ENCODE measurements at regions not wholly inside any gene's neighbourhood (a gene's known extent, or its start where the extent isn't known, plus 50 kb on each side); places are given as distances from the start of the nearest gene placed in this dataset.

GRCh38 chr7:132683896-132684690 is 107.8 kb upstream of the PLXNA4 start:
- no peak for DNase-seq
- Mint-ChIP-seq H3K36me3 (ENCODE audit: insufficient read depth, unreplicated experiment) (no peaks in the 10 kb centered on the region), H3K27ac (ENCODE audit: unreplicated experiment) (no peak overlapping the region), H3K4me1 (ENCODE audit: low read depth, unreplicated experiment) (no peaks in the 10 kb centered on the region), H3K9me3 (ENCODE audit: low read depth, unreplicated experiment) (peaks cover 2% of the 10 kb centered on the region), H3K4me3 (ENCODE audit: low read depth, unreplicated experiment) (no peak overlapping the region), H3K27me3 (ENCODE audit: unreplicated experiment) (peaks cover 84% of the 10 kb centered on the region)
- intact Hi-C loops (cut with micrococcal nuclease; ENCODE audit: unreplicated experiment): no loop called here
- no TSS peak for BruUV-seq (replicated peaks)
- CTCF ChIA-PET: interaction anchor here (0.7 kb wide), 1 partner anchor 28 kb away, joined by 4 read pairs; no protein-coding TSS in a partner anchor
- TF ChIP-seq CTCF (IDR thresholded peaks at IDR 0.05; ENCODE audit: unreplicated experiment): no peak

GRCh38 chr7:132681951-132682350 is 105.7 kb upstream of the PLXNA4 start:
- H3K36me3 Mint-ChIP-seq (ENCODE audit: insufficient read depth, unreplicated experiment): no peaks in the 10 kb centered on the region
- H3K4me1 Mint-ChIP-seq (ENCODE audit: low read depth, unreplicated experiment): no peaks in the 10 kb centered on the region
- peaks cover 2% of the 10 kb centered on the region for H3K9me3 Mint-ChIP-seq (ENCODE audit: low read depth, unreplicated experiment)
- no peak for DNase-seq
- no TSS peak for BruUV-seq (replicated peaks)
- H3K27ac Mint-ChIP-seq (ENCODE audit: unreplicated experiment): no peak overlapping the region
- intact Hi-C loops (cut with micrococcal nuclease; ENCODE audit: unreplicated experiment): no loop called here
- CTCF ChIA-PET: no interaction called here
- peaks cover 87% of the 10 kb centered on the region for H3K27me3 Mint-ChIP-seq (ENCODE audit: unreplicated experiment)
- no peak overlapping the region for H3K4me3 Mint-ChIP-seq (ENCODE audit: low read depth, unreplicated experiment)
- no peak for TF ChIP-seq CTCF (IDR thresholded peaks at IDR 0.05; ENCODE audit: unreplicated experiment)

GRCh38 chr7:132680590-132680989 is 104.3 kb upstream of the PLXNA4 start:
- CTCF ChIA-PET: no interaction called here
- no peaks in the 10 kb centered on the region for H3K9me3 Mint-ChIP-seq (ENCODE audit: low read depth, unreplicated experiment)
- DNase-seq: no peak
- TF ChIP-seq CTCF (IDR thresholded peaks at IDR 0.05; ENCODE audit: unreplicated experiment): no peak
- intact Hi-C loops (cut with micrococcal nuclease; ENCODE audit: unreplicated experiment): no loop called here
- no peaks in the 10 kb centered on the region for H3K4me1 Mint-ChIP-seq (ENCODE audit: low read depth, unreplicated experiment)
- BruUV-seq (replicated peaks): no TSS peak
- H3K4me3 Mint-ChIP-seq (ENCODE audit: low read depth, unreplicated experiment): no peak overlapping the region
- H3K27ac Mint-ChIP-seq (ENCODE audit: unreplicated experiment): no peak overlapping the region
- H3K36me3 Mint-ChIP-seq (ENCODE audit: insufficient read depth, unreplicated experiment): no peaks in the 10 kb centered on the region
- H3K27me3 Mint-ChIP-seq (ENCODE audit: unreplicated experiment): peaks cover 83% of the 10 kb centered on the region

- no peaks in the 10 kb centered on the region for H3K9me3 Mint-ChIP-seq (ENCODE audit: low read depth, unreplicated experiment)
- CTCF ChIA-PET: no interaction called here
- no peak overlapping the region for H3K4me3 Mint-ChIP-seq (ENCODE audit: low read depth, unreplicated experiment)
- intact Hi-C loops (cut with micrococcal nuclease; ENCODE audit: unreplicated experiment): no loop called here
- H3K4me1 Mint-ChIP-seq (ENCODE audit: low read depth, unreplicated experiment): no peaks in the 10 kb centered on the region
- DNase-seq: no peak
- no peaks in the 10 kb centered on the region for H3K36me3 Mint-ChIP-seq (ENCODE audit: insufficient read depth, unreplicated experiment)
- TF ChIP-seq CTCF (IDR thresholded peaks at IDR 0.05; ENCODE audit: unreplicated experiment): no peak
- BruUV-seq (replicated peaks): no TSS peak
- H3K27me3 Mint-ChIP-seq (ENCODE audit: unreplicated experiment): peaks cover 63% of the 10 kb centered on the region
- no peak overlapping the region for H3K27ac Mint-ChIP-seq (ENCODE audit: unreplicated experiment)
Observed at GRCh38 chr7:132678656-132679055, 102.4 kb upstream of the PLXNA4 start.

All from Calu3 (cell line).